WI38 (cell line): ENCODE measurements at regions not wholly inside any gene's neighbourhood (a gene's known extent, or its start where the extent isn't known, plus 50 kb on each side); places are given as distances from the start of the nearest gene placed in this dataset.

Experiments
- H3K4me3 ChIP-seq: 2 replicates; pipeline ENCODE4 v1.5.1; 2011; ENCODE audit warnings: low read depth, mild to moderate bottlenecking, control low read depth, low read length
- CTCF ChIP-seq: IDR thresholded peaks from 2 replicates; pipeline ENCODE4 v1.5.1; 2012; ENCODE audit warnings: low read depth, mild to moderate bottlenecking, control low read depth, low read length

DNA sequence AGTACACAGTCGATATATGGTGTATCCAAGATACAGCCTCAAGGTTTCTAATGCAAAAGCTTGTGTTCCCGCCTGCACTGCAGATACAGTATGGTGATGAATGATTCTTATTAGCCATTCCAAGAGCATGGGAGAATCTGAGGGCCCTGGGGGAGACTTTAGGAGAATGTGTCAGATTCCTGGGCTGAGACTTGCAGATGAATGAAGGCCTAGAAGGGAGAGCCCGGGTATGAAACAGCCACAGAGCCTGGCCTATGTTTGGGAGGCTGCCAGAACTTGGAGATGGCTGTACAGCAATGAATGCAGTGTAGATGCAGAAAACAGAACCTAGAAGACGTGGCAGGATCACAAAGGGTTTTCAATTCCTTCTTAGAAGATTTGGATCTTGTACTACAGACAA, 510.7 kb downstream of the HAPSTR1 start:
- H3K4me3 ChIP-seq, result no peak overlapping the region
- no peak for TF ChIP-seq CTCF

DNA sequence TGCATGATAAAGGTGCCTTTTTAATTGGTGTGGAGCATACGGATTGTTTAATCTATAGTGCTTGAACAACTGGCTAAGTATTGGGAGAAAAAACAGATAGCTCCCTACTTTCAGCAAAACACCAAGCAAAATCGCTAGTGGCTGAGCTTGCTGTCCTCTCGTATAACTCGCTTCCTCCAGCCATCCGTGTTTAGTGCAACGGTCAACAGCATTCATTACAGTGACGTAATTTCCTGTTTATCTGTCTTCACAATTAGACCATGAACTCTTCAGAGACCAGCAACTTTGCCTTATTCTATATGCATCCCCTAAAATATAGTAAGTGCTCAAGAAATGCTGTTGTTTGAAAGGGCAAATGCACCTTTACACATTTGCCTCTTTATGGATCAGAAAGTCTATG, 511.9 kb downstream of the HAPSTR1 start:
- H3K4me3 ChIP-seq, result no peak overlapping the region
- TF ChIP-seq CTCF, result no peak

GRCh38 chr16:9607515-9608230, 516.2 kb downstream of the HAPSTR1 start:
- no peak for TF ChIP-seq CTCF

GRCh38 chr16:9610727-9611126, 519.3 kb downstream of the HAPSTR1 start:
- TF ChIP-seq CTCF, result no peak
- no peak overlapping the region for H3K4me3 ChIP-seq

More at GRCh38 chr16:9607515-9608230, 516.2 kb downstream of the HAPSTR1 start:
- H3K4me3 ChIP-seq, result no peak overlapping the region

- H3K4me3 ChIP-seq, result no peak overlapping the region
- no peak for TF ChIP-seq CTCF
Observed at GRCh38 chr16:9612267-9612666, 520.8 kb downstream of the HAPSTR1 start.

- no peak for TF ChIP-seq CTCF
- no peak overlapping the region for H3K4me3 ChIP-seq
Observed at GRCh38 chr16:9614389-9614788, 522.9 kb downstream of the HAPSTR1 start.

- no peak overlapping the region for H3K4me3 ChIP-seq
- TF ChIP-seq CTCF, result no peak
Observed at GRCh38 chr16:9622268-9622667, 530.8 kb downstream of the HAPSTR1 start.
